HG02885 (cell line): ENCODE measurements at regions not wholly inside any gene's neighbourhood (a gene's known extent, or its start where the extent isn't known, plus 50 kb on each side); places are given as distances from the start of the nearest gene placed in this dataset.

Experiments
- ATAC-seq: cut with Tn5 transposase; IDR thresholded peaks from one replicate; pipeline ENCODE4 v1.9.1; 2021; ENCODE audit warnings: mild to moderate bottlenecking; ENCODE audit not compliant: unreplicated experiment, poor library complexity

- no peak for ATAC-seq
Measured at GRCh38 chr15:26378304-26378703, 394.6 kb downstream of the GABRB3 start.

DNA sequence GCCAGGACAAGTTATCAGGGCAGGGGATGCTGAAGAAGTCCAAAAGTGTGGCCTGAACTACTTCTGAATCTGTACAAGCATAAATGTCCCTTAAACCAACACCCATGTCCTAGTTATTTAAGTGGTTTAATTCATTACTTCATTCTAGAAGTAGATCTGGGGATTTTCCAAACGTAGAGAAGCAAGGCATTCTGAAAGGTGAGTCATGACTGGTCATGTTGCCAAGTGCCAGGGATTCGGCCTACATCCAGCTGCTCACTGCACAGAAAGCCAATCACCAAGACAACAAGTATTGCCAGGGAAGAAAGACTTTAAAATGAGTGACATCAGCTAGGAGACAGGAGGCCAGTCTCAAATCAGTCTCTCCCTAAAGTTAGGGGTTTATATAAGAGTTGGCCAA lies 396.6 kb downstream of the GABRB3 start:
- ATAC-seq = no peak

- no peak for ATAC-seq
Measured at GRCh38 chr15:26374806-26375205, 398.1 kb downstream of the GABRB3 start.

GRCh38 chr15:26372706-26373105 lies 400.2 kb downstream of the GABRB3 start:
- ATAC-seq = no peak

- ATAC-seq = no peak
Measured at GRCh38 chr15:26365077-26365476, 407.8 kb downstream of the GABRB3 start.

- ATAC-seq = no peak
Measured at GRCh38 chr15:26359855-26360254, 413.0 kb downstream of the GABRB3 start.

- ATAC-seq = no peak
Measured at GRCh38 chr15:26358708-26359107, 414.2 kb downstream of the GABRB3 start.

DNA sequence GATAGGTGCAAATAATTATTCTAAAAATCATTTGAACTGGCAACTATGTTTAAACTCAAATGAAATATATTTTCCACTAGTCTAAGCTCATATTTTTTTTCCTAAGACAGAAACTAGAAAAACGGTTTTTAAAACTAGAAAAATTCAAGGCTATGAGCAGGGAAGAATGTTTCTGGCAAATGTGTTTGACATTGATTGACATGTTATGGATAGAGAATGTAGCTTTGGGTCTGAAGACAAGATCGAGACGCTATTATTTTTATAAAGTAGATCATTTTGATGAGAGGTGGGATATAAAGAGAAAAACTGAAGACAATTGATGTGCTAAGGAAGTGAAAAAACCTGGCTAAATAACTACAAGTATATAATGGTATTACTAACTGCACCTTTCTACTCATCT lies 415.2 kb downstream of the GABRB3 start:
- ATAC-seq = no peak

DNA sequence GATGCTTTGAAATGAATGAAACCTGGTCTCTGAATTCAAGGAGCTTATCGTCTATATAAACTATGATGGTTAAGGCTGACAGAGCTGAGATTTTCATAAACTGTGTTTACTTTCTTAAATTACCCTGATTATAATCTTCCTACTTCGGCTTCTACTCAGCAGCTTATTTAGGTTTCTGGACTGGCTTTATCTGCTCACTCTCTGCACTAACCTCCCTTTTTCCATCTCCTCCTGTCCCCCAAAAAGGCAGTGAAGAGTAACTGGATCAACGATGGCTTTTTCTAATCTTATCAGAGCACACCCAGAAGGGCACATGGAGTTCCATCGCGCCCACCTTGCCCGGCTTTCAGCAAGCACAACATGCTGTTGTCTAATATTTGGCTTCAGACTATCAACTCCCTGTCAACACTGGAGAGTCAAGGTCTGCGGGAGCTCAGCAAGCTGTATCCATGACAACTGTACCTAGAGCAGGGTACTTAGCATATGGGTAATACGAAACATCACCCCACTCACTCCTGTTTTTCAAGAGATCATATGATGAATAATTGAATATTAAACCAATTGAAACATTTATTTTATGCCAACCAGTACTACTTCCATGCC lies 417.3 kb downstream of the GABRB3 start:
- no peak for ATAC-seq

GRCh38 chr15:26352909-26353308 lies 420.0 kb downstream of the GABRB3 start:
- ATAC-seq = no peak

- no peak for ATAC-seq
Measured at GRCh38 chr15:26352406-26352805, 420.5 kb downstream of the GABRB3 start.

- ATAC-seq = no peak
Measured at GRCh38 chr15:26325495-26325894, 447.4 kb downstream of the GABRB3 start.

GRCh38 chr15:26323566-26323965 lies 449.3 kb downstream of the GABRB3 start:
- no peak for ATAC-seq

DNA sequence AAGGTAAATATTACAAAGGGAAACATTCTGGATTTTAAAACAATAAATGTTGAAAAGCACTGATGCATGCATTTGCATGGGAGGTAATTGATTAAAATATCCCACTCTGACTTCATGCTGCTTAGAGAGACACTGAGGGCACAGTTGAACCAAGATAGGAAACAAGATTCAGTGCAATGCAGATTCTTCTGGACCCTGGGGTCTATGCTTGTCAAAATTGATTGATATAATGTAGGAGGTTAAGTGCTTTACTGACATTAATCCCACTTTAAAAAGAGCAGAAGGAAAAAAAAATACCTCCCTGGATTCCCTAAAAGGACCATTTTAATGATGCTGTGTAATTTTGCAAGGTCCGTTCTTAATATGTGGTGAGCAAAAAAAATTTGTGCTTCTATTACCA lies 454.2 kb downstream of the GABRB3 start:
- no peak for ATAC-seq

DNA sequence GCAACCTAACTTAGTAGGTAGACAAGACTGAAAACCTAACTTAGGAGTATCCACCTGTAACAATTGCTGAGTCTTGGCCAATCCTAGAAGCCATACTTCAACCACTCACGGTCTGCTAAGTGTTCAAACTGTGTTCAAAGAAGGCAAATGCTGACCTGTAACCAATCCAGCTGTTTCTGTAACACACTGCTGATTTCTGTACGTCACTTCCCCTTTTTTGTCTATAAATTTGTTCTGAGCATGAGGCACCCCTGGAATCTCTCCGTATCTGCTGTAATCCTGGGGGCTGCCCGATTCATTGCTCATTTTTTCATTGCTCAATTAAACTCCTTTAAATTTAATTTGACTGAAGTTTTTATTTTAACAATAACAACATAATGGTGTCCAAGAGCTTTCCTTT lies 451.4 kb upstream of the ATP10A start:
- ATAC-seq = no peak

GRCh38 chr15:26311710-26312236 lies 448.6 kb upstream of the ATP10A start:
- no peak for ATAC-seq

DNA sequence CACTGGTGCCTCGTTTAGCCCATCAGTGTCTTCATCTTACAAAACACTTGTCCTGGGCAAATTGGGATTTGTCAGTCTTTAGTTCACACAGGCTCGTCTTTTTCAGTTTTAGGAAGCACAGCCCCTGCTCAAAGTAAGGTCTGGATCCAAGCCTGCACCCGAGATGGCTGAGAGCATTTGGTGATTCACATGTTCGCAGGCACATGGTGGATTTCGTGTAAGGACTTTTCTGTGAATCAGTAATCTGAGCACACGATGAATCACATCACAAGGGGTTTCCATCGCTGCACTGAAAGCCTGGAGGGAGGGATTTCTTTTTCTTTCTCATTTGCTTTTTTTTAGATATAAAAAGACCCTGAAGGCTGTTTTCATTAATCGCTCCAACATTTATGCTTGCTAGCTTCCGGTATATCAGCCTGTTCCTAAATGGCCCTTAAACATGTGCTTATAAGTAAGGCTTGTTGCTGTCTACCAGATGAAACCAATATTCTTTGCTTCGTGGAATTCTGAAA lies 435.6 kb upstream of the ATP10A start:
- no peak for ATAC-seq

DNA sequence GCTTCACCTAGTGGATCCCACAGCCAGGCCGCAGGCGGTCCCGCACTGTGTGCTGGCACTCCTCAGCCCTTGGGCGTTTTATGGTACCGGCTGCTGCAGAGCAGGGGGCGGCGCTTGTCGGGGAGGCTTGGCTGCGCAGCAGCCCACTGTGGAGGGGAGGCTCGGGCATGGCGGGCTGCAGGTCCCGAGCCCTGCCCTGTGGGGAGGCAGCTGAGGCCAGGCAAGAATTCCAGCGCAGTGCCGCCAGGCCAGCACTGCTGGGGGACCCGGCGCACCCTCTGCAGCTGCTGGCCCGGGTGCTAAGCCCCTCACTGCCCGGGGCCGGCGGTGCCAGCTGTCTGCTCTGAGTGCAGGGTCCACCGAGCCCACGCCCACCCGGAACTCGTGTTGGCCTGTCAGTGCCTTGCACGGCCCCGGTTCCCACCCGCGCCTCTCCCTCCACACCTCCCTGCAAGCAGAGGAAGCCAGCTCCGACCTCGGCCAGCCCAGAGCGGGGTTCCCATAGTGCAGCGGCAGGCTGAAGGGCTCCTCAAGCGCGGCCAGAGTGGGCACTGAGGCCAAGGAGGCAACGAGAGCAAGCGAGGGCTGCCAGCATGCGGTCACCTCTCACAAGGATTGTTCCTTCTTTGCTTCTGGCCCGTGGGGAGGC lies 435.0 kb upstream of the ATP10A start:
- no peak for ATAC-seq

GRCh38 chr15:26295336-26296085 lies 432.4 kb upstream of the ATP10A start:
- no peak for ATAC-seq

DNA sequence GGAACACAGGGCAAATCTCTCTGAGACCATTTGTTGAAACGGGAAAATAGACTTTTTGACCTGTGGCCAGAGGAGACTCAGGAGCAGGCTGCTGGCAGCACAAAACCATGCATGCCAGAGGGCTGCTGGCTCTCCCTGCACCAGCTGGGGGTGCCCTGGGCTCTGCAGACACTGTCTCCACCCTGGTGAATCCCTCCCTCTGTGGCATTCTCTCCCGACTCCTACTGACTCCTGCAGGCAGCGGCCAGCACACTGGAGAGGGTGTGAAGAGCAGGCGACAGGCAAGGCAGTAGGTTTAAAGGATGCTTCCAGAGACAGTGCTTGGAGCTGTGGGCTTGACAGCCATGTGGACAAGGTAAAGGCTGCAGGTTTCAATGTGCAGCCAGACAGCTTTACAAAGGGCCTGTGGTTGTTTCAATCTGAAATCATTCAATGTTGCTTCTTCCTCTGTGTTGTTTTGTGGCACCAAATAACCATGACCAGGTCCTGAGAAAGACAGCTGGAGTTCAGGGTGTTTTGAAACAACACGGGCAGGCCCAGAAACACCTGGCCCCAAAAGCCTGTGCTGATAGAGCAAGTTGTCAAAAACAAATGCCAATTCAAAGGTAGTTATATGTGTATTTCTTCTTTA lies 431.0 kb upstream of the ATP10A start:
- ATAC-seq = no peak

GRCh38 chr15:26287381-26287780 lies 424.3 kb upstream of the ATP10A start:
- no peak for ATAC-seq
